H1 (cell line): ENCODE measurements at regions not wholly inside any gene's neighbourhood (a gene's known extent, or its start where the extent isn't known, plus 50 kb on each side); places are given as distances from the start of the nearest gene placed in this dataset.

ENCODE experiments used
- CTCF ChIA-PET: fragments of 300-600 bp; sonication (Branson Sonifier 250); formaldehyde crosslinking; loops from one replicate; lab custom pipeline; 2021; ENCODE audit not compliant: partially characterized antibody; lab: Charles Lee
- POLR2A ChIA-PET: fragments of 300-600 bp; sonication (Branson Sonifier 250); formaldehyde crosslinking; loops from one replicate; lab custom pipeline; 2021; ENCODE audit warnings: inconsistent platforms; ENCODE audit not compliant: partially characterized antibody; lab: Charles Lee
- DNase-seq, 2 experiments: peaks; one replicate each; pipeline versions ENCODE4 v3.0.0 to v3.0.0-alpha.2; 2010 to 2022; ENCODE audit warnings: low spot score in 2 of 2, low read depth in 1 of 2, mixed read lengths in 1 of 2
- FAIRE-seq: peaks from 2 replicates; lab custom pipeline; 2011; peaks lifted over from hg19 to GRCh38; lab: Jason Lieb, UNC
- H2AFZ ChIP-seq: 2 replicates; pipeline ENCODE4 v1.8.1; 2012; ENCODE audit warnings: low read length, inconsistent platforms
- H2AK5ac ChIP-seq: 2 replicates; pipeline ENCODE4 v1.6.1; 2013; ENCODE audit warnings: low read depth, low read length
- H2BK120ac ChIP-seq: replicated peaks from 2 replicates; pipeline ENCODE3; 2013; ENCODE audit warnings: low read depth, low read length, inconsistent platforms
- H2BK12ac ChIP-seq: 2 replicates; pipeline ENCODE4 v1.6.1; 2013; ENCODE audit warnings: low read depth, low read length
- H2BK15ac ChIP-seq: 2 replicates; pipeline ENCODE4 v1.6.1; 2013; ENCODE audit warnings: low read length
- H2BK20ac ChIP-seq: 2 replicates; pipeline ENCODE4 v1.6.1; 2013; ENCODE audit warnings: low read length
- H2BK5ac ChIP-seq: 2 replicates; pipeline ENCODE4 v1.6.1; 2013; ENCODE audit warnings: low read depth, low read length
- H3K14ac ChIP-seq: 2 replicates; pipeline ENCODE4 v1.6.1; 2013; ENCODE audit warnings: inconsistent platforms; ENCODE audit not compliant: insufficient read length
- H3K18ac ChIP-seq: 2 replicates; pipeline ENCODE4 v1.6.1; 2013; ENCODE audit warnings: low read length; ENCODE audit errors: extremely low read depth
- H3K23ac ChIP-seq: 2 replicates; pipeline ENCODE4 v1.6.1; 2013; ENCODE audit warnings: inconsistent platforms; ENCODE audit not compliant: insufficient read length
- H3K23me2 ChIP-seq: 2 replicates; pipeline ENCODE4 v1.6.1; 2013; ENCODE audit warnings: low read depth, low read length
- H3K27ac ChIP-seq: 2 replicates; pipeline ENCODE4 v1.6.1; 2011; ENCODE audit warnings: low read depth, low read length, inconsistent platforms
- H3K27me3 ChIP-seq, 4 experiments: replicated peaks in 1 of 4; 1 replicate in 1 of 4; 2 replicates in 3 of 4; pipeline versions ENCODE4 v1.6.1 to v1.8.1; 2011 to 2013; ENCODE audit warnings: low read length in 3 of 4, mild to moderate bottlenecking in 3 of 4, inconsistent platforms in 2 of 4, mixed read lengths in 2 of 4, moderate library complexity in 1 of 4; ENCODE audit not compliant: control insufficient read depth in 3 of 4, insufficient read depth in 3 of 4; ENCODE audit errors: extremely low read depth in 1 of 4
- H3K36me3 ChIP-seq, 4 experiments: 2 replicates each; pipeline versions ENCODE4 v1.6.1 to v1.8.1; 2011 to 2013; ENCODE audit warnings: mild to moderate bottlenecking in 4 of 4, low read length in 3 of 4, moderate library complexity in 2 of 4, control low read depth in 1 of 4, inconsistent platforms in 1 of 4; ENCODE audit not compliant: insufficient read depth in 4 of 4, control insufficient read depth in 2 of 4
- H3K4ac ChIP-seq: replicated peaks from 2 replicates; pipeline ENCODE3; 2013; ENCODE audit warnings: low read length, low read depth, mixed read lengths, inconsistent platforms; ENCODE audit not compliant: insufficient read length
- H3K4me1 ChIP-seq, 4 experiments: replicated peaks in 1 of 4; 1 replicate in 1 of 4; 2 replicates in 3 of 4; pipeline versions ENCODE4 v1.6.1 to v1.8.1; 2011 to 2013; ENCODE audit warnings: low read length in 3 of 4, inconsistent platforms in 2 of 4, mixed read lengths in 1 of 4; ENCODE audit not compliant: insufficient read depth in 4 of 4, control insufficient read depth in 3 of 4
- H3K4me2 ChIP-seq, 2 experiments: 2 replicates each; pipeline versions ENCODE4 v1.6.1 to v1.8.1; 2011 to 2013; ENCODE audit warnings: low read depth in 2 of 2, low read length in 2 of 2, control low read depth in 1 of 2, inconsistent platforms in 1 of 2, mild to moderate bottlenecking in 1 of 2; ENCODE audit not compliant: insufficient read depth in 1 of 2
- H3K4me3 ChIP-seq, 4 experiments: fragments of 200-600, 300-600 bp in 1 of 4; sonication (generic), shearing (Covaris generic), sonication (Bioruptor Twin) in 1 of 4; 2 replicates each; pipeline versions ENCODE4 v1.5.1 to v1.8.1; 2011 to 2016; ENCODE audit warnings: low read length in 4 of 4, low read depth in 3 of 4, control low read depth in 2 of 4, inconsistent platforms in 2 of 4, mild to moderate bottlenecking in 2 of 4, mixed read lengths in 1 of 4, moderate library complexity in 1 of 4; ENCODE audit not compliant: insufficient read depth in 2 of 4; ENCODE audit errors: extremely low read depth in 1 of 4
- H3K56ac ChIP-seq: replicated peaks from 2 replicates; pipeline ENCODE3; 2013; ENCODE audit warnings: low read depth, mild to moderate bottlenecking, mixed read lengths, low read length, inconsistent platforms; ENCODE audit not compliant: insufficient read length
- H3K79me1 ChIP-seq: 2 replicates; pipeline ENCODE4 v1.6.1; 2013; ENCODE audit warnings: low read depth, low read length, control low read depth
- H3K79me2 ChIP-seq, 2 experiments: 2 replicates each; pipeline versions ENCODE4 v1.6.1 to v1.8.1; 2012 to 2013; ENCODE audit warnings: low read length in 2 of 2, mild to moderate bottlenecking in 2 of 2, inconsistent platforms in 1 of 2; ENCODE audit not compliant: insufficient read depth in 2 of 2, control insufficient read depth in 1 of 2
- H3K9ac ChIP-seq, 4 experiments: replicated peaks in 1 of 4; 1 replicate in 1 of 4; 2 replicates in 3 of 4; pipeline versions ENCODE4 v1.6.1 to v1.8.1; 2011 to 2013; ENCODE audit warnings: low read depth in 3 of 4, low read length in 3 of 4, control low read depth in 2 of 4, mild to moderate bottlenecking in 2 of 4, moderate library complexity in 2 of 4, inconsistent platforms in 1 of 4; ENCODE audit errors: extremely low read depth in 1 of 4
- H3K9me3 ChIP-seq, 2 experiments: 2 replicates each; pipeline versions ENCODE4 v1.6.1 to v1.8.1; 2012 to 2013; ENCODE audit warnings: mild to moderate bottlenecking in 2 of 2, moderate library complexity in 2 of 2, control low read depth in 1 of 2, inconsistent platforms in 1 of 2, low read depth in 1 of 2, low read length in 1 of 2, mixed read lengths in 1 of 2; ENCODE audit not compliant: insufficient read depth in 2 of 2
- H4K20me1 ChIP-seq, 2 experiments: replicated peaks in 1 of 2; 2 replicates each; pipeline versions ENCODE3 to v1.8.1; 2011 to 2013; ENCODE audit warnings: inconsistent platforms in 2 of 2, low read length in 2 of 2, mild to moderate bottlenecking in 1 of 2; ENCODE audit not compliant: insufficient read depth in 2 of 2, control insufficient read depth in 1 of 2
- H4K5ac ChIP-seq: 2 replicates; pipeline ENCODE4 v1.6.1; 2013; ENCODE audit warnings: low read length, low read depth, mixed read lengths, inconsistent platforms; ENCODE audit not compliant: insufficient read length
- H4K8ac ChIP-seq: 2 replicates; pipeline ENCODE4 v1.8.0; 2013; ENCODE audit warnings: mild to moderate bottlenecking, moderate library complexity, low read length, inconsistent platforms; ENCODE audit not compliant: insufficient read depth; ENCODE audit errors: extremely low read depth
- H4K91ac ChIP-seq: replicated peaks from 2 replicates; pipeline ENCODE3; 2013; ENCODE audit warnings: low read length, mixed read lengths, inconsistent platforms; ENCODE audit not compliant: insufficient read length
- EGR1 ChIP-seq: IDR thresholded peaks from 2 replicates; pipeline ENCODE4 v1.6.1; 2011; ENCODE audit warnings: low read depth, low read length, borderline replicate concordance
- NRF1 ChIP-seq: IDR thresholded peaks from 2 replicates; pipeline ENCODE4 v1.6.1; 2011; ENCODE audit warnings: mild to moderate bottlenecking, low read depth, low read length, improper control_type of control experiment
- WGBS, 2 experiments: shearing (Covaris generic) in 1 of 2; methylation state at CpG; one replicate each; pipeline versions ENCODE4 v1.1.6 to v1.1.7; 2013 to 2015; ENCODE audit warnings: low lambda C conversion rate in 2 of 2, mixed read lengths in 2 of 2, inconsistent platforms in 1 of 2, low coverage in 1 of 2, missing lambda C conversion rate in 1 of 2; ENCODE audit not compliant: insufficient replicate concordance in 2 of 2, insufficient coverage in 1 of 2, insufficient read length in 1 of 2; ENCODE audit errors: extremely low coverage in 1 of 2, missing lambda C conversion rate in 1 of 2; 5-methylcytosine and 5-hydroxymethylcytosine counted together
- TF ChIP-seq, protein P1 (sequence below): IDR thresholded peaks from 2 replicates; pipeline ENCODE4 v1.6.1; 2012; ENCODE audit warnings: low read length, inconsistent platforms

DNA sequence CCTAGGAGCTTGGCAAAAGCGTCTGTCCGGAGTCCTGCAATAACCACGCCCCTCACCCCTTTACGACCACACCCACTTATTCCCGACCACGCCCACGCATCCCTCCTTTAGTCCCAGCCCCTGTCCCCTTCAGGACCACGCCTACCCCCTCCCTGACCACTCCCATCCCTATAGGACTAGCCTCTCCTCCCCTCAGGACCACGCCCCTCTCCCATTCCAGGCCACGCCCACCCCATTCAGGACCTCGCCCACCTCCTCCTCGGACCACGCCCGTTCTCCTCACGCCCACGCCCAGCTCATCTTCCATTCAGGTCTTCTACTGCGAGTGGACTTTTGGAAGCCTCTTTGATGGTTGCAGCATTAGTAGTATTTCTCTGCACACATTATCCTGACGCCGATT, 131.2 kb upstream of the STX18 start:
- Histone ChIP-seq H2AFZ (no peak overlapping the region), H3K4me1 (peaks cover 3 to 19% (median 11%) of the 10 kb centered on the region in 4 experiments), H4K20me1 (peaks cover 0 to 2% of the 10 kb centered on the region in 2 experiments), H2AK5ac (no peak overlapping the region), H3K4ac (no peak overlapping the region), H3K79me1 (no peaks in the 10 kb centered on the region), H2BK5ac (no peak overlapping the region), H4K5ac (no peak overlapping the region), H3K23ac (no peak overlapping the region), H4K8ac (no peak overlapping the region), H2BK15ac (no peak overlapping the region), H3K79me2 (no peaks in the 10 kb centered on the region), H3K4me3 (no peak overlapping the region), H2BK20ac (no peak overlapping the region), H3K36me3 (no peaks in the 10 kb centered on the region), H3K23me2 (peaks cover 4% of the 10 kb centered on the region; the same call in 1 of the 2 replicates), H3K56ac (no peak overlapping the region), H2BK120ac (no peak overlapping the region), H3K27ac (no peak overlapping the region), H3K18ac (no peak overlapping the region), H3K14ac (no peak overlapping the region), H2BK12ac (no peak overlapping the region), H3K4me2 (no peak overlapping the region), H3K9me3 (no peaks in the 10 kb centered on the region), H4K91ac (no peak overlapping the region), H3K9ac (no peak overlapping the region), H3K27me3 (peaks cover 0 to 8% (median 2%) of the 10 kb centered on the region in 4 experiments; a peak in 4 of 7 replicates)
- FAIRE-seq (peak; percentile 100), DNase-seq (peak; percentile 94 to 98)
- ChIA-PET POLR2A (interaction anchor here (0.9 kb wide), 1 partner anchor 10 kb away, joined by 3 read pairs; no protein-coding TSS in a partner anchor), CTCF (interaction anchor here (1.4 kb wide), 1 partner anchor 185 kb away, joined by 3 read pairs; no protein-coding TSS in a partner anchor)
- peak; percentile 88 for TF ChIP-seq EGR1
- TF ChIP-seq, protein P1, sequence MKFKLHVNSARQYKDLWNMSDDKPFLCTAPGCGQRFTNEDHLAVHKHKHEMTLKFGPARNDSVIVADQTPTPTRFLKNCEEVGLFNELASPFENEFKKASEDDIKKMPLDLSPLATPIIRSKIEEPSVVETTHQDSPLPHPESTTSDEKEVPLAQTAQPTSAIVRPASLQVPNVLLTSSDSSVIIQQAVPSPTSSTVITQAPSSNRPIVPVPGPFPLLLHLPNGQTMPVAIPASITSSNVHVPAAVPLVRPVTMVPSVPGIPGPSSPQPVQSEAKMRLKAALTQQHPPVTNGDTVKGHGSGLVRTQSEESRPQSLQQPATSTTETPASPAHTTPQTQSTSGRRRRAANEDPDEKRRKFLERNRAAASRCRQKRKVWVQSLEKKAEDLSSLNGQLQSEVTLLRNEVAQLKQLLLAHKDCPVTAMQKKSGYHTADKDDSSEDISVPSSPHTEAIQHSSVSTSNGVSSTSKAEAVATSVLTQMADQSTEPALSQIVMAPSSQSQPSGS: no peak
- peak; percentile 26; the same call in 1 of the 2 replicates for TF ChIP-seq NRF1
- 40% methylated on average over 19 of the region's 19 CpGs; no CpG with 5 or more reads in 1 of the 2 experiments for WGBS, 2 experiments
